Retinal pigment epithelial cell (primary cell): ENCODE measurements at regions not wholly inside any gene's neighbourhood (a gene's known extent, or its start where the extent isn't known, plus 50 kb on each side); places are given as distances from the start of the nearest gene placed in this dataset.

Experiments used
- DNase-seq: peaks from one replicate; pipeline ENCODE4 v3.0.0-alpha.2; 2010; ENCODE audit warnings: low read depth
- H3K4me3 ChIP-seq: 2 replicates; pipeline ENCODE4 v1.5.1; 2011; ENCODE audit warnings: mild to moderate bottlenecking, low read length, control low read depth, moderate library complexity
- TF ChIP-seq, protein P1 (sequence below): conservative IDR thresholded peaks from 2 replicates; pipeline ENCODE4 v1.5.1; 2011; ENCODE audit warnings: low read depth, low read length, control low read depth, inconsistent platforms

DNA sequence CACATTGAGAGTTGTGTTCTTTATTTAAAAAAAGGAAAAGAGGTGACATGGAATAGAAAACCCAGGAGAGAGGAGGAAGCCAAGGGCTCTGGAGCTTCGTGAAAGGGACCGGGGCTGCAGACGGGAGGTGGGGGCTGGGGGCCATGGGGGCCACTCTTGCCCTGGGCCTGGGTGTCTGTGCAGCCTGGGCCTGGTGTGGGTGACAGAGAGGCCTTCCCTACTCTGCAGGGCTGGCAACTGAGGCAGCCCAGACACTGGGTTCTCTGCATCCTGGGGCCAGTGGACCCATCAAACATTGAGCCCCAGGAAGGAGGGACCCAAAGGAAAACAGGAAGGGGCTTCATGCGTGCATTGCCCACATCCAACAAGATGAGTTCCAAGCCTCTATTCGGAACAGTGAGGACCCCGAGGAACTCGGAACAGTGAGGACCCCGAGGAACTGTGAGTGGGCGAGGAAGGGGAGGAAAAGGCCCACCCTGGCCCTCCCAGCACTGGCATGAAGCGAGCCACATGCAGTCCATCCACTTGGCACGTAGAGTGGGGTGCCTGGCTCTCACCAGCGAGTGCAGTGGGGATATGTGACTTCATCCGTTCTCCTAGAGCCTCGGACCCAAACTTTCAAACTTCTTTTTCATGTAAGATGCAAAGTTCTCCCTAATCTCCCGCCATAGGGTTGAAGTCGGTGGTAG, 1121.6 kb downstream of the BRD1 start:
- TF ChIP-seq, protein P1, sequence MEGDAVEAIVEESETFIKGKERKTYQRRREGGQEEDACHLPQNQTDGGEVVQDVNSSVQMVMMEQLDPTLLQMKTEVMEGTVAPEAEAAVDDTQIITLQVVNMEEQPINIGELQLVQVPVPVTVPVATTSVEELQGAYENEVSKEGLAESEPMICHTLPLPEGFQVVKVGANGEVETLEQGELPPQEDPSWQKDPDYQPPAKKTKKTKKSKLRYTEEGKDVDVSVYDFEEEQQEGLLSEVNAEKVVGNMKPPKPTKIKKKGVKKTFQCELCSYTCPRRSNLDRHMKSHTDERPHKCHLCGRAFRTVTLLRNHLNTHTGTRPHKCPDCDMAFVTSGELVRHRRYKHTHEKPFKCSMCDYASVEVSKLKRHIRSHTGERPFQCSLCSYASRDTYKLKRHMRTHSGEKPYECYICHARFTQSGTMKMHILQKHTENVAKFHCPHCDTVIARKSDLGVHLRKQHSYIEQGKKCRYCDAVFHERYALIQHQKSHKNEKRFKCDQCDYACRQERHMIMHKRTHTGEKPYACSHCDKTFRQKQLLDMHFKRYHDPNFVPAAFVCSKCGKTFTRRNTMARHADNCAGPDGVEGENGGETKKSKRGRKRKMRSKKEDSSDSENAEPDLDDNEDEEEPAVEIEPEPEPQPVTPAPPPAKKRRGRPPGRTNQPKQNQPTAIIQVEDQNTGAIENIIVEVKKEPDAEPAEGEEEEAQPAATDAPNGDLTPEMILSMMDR, result no peak
- no peak overlapping the region for H3K4me3 ChIP-seq
- DNase-seq, result no peak

DNA sequence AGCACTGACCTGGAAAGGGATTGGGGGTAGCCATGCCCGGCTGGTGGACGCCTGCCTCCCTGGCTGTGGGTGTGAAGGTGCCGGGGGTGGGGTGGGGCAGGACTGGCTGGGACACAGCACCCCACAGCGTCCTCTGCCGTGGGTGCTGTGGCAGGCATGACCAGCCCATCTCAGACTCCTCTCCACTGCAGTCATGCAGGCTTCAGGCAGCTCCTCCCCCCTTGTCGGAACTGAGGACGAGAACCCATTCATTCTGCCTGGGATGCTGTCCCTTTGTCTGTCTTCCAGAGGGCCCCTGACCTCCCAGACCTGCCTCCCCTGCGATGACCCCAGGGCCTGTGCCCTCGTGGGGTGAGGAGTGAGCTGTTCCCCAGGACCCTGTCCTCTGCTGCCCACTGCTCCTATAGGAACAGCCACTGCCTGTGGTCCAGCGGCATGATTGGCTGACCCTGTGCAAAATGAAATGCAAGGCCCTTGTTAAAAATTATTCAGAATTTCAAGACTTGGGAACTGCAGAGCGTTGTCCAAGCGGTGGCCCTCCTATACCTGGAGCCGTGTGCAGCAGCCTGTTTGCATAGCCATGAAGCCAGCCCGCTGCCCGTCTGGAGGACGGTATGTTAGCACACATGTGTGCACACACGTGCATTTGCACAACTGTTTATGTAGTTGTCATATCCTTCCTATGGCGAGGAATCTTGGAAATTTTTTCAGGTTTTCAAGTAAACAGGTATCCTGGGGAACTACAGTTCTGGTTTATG, 1122.3 kb downstream of the BRD1 start:
- no peak for DNase-seq
- TF ChIP-seq, protein P1, result no peak
- no peak overlapping the region for H3K4me3 ChIP-seq

DNA sequence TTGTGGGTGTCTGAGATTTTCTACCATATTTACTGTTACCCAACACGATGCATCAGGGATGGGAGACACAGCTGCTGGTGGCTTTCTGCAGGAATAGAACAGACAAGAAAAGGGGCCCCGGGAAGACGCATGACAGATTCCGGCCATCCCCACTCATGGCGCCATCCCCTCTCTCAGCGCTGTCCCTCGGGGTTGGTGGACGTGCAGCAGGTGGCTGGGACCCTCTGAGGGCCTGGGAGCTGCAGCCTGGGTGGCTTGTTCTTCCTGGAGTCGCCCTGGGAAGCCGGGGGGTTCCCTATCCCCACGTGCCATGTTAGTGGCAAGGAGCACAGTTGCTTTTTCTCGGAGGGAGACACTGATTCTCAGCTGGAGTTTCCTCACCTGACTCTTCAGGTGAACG, 1123.3 kb downstream of the BRD1 start:
- TF ChIP-seq, protein P1, result no peak
- DNase-seq, result no peak
- no peak overlapping the region for H3K4me3 ChIP-seq

DNA sequence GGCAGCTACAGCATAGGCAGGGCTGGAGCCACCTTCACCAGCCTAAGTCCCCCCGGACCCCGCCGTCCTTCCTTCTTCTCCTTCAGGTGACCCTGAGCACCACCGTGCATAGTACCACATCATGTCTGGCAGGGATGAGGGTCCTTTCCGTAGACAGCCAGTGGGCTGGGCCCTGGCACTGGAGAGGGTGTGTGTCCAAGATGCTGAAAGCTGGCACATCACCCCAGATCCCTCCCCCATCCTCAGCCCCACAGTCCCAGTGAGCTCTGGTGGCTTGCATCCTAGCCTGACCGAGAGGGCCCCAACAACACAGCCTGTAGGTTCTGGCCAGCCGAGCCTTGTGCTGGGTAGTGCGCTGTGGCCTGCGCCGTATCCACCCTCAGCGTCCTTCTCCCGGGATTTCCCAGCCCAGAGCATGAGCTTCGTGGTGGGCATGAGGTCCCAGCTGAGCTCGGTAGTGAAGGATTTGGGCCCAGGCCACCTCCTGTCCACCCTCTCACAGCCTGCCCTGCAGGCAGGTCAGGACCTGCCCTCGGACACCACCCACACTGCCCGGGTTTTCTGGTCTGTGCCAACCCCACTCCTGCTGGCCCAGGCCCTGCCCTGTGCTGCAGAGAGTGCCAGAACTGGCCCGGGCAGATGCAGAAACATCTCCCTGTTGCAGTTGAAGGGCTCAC, 1124.3 kb downstream of the BRD1 start:
- H3K4me3 ChIP-seq, result no peak overlapping the region
- no peak for DNase-seq
- TF ChIP-seq, protein P1, result no peak

DNA sequence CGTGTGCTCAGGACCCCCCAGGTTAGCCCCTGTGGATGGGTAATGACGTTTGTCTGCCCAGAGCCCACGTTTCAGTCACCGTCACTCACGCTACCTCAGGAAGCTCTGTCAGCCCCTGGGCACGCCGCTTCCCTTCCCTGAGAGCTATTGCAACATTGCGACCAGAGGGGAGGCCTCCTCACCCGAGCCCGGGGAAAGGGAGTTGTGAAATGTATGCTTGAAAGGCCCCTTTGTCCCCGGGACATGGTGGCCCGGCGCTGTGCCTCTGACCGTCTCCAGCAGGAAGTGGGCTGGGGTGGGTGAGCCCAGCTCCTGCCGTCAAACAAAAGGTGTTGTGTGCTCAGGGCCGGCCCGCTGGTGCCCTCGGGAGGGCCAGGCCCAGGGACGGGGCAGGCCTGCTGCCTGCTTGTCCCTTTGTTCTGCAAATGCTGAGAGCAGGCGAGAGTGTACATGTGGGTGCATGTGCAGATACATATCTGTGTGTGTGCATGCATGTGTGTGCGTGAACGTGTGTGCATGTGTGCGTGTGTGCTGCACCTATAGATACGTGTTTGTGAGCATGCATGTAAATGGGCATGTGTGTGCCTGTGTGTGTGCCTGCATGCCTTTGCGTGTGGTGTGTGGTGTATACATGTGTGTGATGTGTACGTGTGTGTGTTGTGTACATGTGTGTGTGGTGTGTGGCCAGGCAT, 1125.0 kb downstream of the BRD1 start:
- no peak overlapping the region for H3K4me3 ChIP-seq
- TF ChIP-seq, protein P1, result no peak
- no peak for DNase-seq

DNA sequence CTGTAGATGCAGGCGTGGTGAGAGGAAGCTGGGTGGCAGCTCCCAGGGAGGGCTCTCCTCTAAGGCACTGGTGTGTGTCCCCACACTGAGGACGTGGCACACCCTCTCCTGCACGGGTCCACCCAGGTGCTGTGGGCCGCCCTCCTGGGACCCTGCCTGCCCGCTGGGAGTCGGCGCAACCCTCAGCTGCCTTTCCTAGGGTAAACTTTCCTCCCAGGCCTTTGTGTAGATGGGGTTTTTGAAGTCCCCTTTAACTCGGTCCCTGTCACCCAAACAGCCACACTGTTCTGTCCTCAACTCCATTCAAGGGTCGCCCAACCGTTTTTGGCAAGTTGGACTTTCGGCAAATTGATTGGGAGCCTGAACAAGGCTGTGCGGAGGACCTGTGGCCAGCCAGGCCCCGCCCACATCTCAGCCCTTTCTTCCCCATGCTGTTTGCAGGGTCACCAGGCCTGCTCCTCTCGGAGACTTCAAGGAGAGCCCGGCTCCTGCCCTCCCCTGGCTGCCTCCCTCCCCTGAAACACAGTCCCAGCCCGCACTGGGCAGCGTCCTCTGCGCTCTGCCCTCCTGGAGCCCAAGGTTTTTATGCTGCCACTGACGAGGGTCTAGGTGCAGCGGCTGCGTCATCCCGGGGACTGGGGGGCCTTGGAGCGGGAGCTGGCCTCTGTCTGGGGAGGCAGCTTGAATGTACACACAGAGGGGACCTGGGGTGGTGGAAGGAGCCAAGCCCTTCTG, 1126.2 kb downstream of the BRD1 start:
- H3K4me3 ChIP-seq, result no peak overlapping the region
- TF ChIP-seq, protein P1, result no peak
- no peak for DNase-seq
